ENCODE measurements at regions not wholly inside any gene's neighbourhood (a gene's known extent, or its start where the extent isn't known, plus 50 kb on each side); places are given as distances from the start of the nearest gene placed in this dataset.

GRCh38 chr7:52779004-52779403, 256.4 kb upstream of the POM121L12 start:
- H3K4me3 ChIP-seq (ENCODE audit: low read depth, low read length), result no peak overlapping the region
- DNase-seq, result no peak
- in situ Hi-C loops (cut with HindIII; ENCODE audit: low pct_ligation_motif_present, low sequenced_read_pairs), result no loop called here
- TF ChIP-seq, protein P1, sequence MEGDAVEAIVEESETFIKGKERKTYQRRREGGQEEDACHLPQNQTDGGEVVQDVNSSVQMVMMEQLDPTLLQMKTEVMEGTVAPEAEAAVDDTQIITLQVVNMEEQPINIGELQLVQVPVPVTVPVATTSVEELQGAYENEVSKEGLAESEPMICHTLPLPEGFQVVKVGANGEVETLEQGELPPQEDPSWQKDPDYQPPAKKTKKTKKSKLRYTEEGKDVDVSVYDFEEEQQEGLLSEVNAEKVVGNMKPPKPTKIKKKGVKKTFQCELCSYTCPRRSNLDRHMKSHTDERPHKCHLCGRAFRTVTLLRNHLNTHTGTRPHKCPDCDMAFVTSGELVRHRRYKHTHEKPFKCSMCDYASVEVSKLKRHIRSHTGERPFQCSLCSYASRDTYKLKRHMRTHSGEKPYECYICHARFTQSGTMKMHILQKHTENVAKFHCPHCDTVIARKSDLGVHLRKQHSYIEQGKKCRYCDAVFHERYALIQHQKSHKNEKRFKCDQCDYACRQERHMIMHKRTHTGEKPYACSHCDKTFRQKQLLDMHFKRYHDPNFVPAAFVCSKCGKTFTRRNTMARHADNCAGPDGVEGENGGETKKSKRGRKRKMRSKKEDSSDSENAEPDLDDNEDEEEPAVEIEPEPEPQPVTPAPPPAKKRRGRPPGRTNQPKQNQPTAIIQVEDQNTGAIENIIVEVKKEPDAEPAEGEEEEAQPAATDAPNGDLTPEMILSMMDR (IDR thresholded peaks at IDR 0.05; ENCODE audit: low read depth, low read length, missing control alignments), result no peak
- H3K27me3 ChIP-seq (replicated peaks), result no peaks in the 10 kb centered on the region
- no peak overlapping the region for H3K27ac ChIP-seq
- H3K36me3 ChIP-seq (replicated peaks), result no peaks in the 10 kb centered on the region

- Histone ChIP-seq H3K27me3 (replicated peaks) (no peaks in the 10 kb centered on the region), H3K36me3 (replicated peaks) (no peaks in the 10 kb centered on the region), H3K27ac (no peak overlapping the region), H3K4me3 (ENCODE audit: low read depth, low read length) (no peak overlapping the region)
- in situ Hi-C loops (cut with HindIII; ENCODE audit: low pct_ligation_motif_present, low sequenced_read_pairs), result no loop called here
- DNase-seq, result no peak
- TF ChIP-seq, protein P1 (IDR thresholded peaks at IDR 0.05; ENCODE audit: low read depth, low read length, missing control alignments), result no peak
Observed at GRCh38 chr7:52777051-52777822, 258.2 kb upstream of the POM121L12 start.

DNA sequence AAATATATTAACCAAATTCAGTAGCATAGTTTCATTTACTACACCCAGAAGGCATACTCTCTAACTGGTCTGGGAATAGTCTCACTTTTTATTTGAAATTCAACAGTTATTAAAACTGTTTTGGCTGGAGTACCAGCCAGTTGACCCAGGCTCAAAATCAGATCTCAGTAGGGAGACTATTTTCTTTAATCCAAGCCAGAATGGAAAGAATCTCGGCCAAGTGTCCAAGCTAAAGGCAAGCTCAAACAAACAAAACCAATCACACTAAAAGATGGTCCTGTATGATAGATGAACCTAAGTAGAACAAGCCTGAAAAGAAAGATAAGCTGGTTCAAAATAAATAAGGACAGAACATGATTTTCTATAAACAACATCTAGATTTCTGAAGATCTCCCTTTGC, 259.6 kb upstream of the POM121L12 start:
- DNase-seq, result no peak
- Histone ChIP-seq H3K36me3 (replicated peaks) (no peaks in the 10 kb centered on the region), H3K4me3 (ENCODE audit: low read depth, low read length) (no peak overlapping the region), H3K27me3 (replicated peaks) (no peaks in the 10 kb centered on the region), H3K27ac (no peak overlapping the region)
- in situ Hi-C loops (cut with HindIII; ENCODE audit: low pct_ligation_motif_present, low sequenced_read_pairs), result no loop called here
- TF ChIP-seq, protein P1 (IDR thresholded peaks at IDR 0.05; ENCODE audit: low read depth, low read length, missing control alignments), result no peak

- Histone ChIP-seq H3K36me3 (replicated peaks) (no peaks in the 10 kb centered on the region), H3K27me3 (replicated peaks) (no peaks in the 10 kb centered on the region), H3K27ac (no peak overlapping the region), H3K4me3 (ENCODE audit: low read depth, low read length) (no peak overlapping the region)
- DNase-seq, result no peak
- in situ Hi-C loops (cut with HindIII; ENCODE audit: low pct_ligation_motif_present, low sequenced_read_pairs), result no loop called here
- TF ChIP-seq, protein P1 (IDR thresholded peaks at IDR 0.05; ENCODE audit: low read depth, low read length, missing control alignments), result no peak
Observed at GRCh38 chr7:52771177-52771576, 264.3 kb upstream of the POM121L12 start.

- TF ChIP-seq, protein P1 (IDR thresholded peaks at IDR 0.05; ENCODE audit: low read depth, low read length, missing control alignments), result no peak
- H3K36me3 ChIP-seq (replicated peaks), result no peaks in the 10 kb centered on the region
- in situ Hi-C loops (cut with HindIII; ENCODE audit: low pct_ligation_motif_present, low sequenced_read_pairs), result no loop called here
- H3K4me3 ChIP-seq (ENCODE audit: low read depth, low read length), result no peak overlapping the region
- H3K27ac ChIP-seq, result no peak overlapping the region
- DNase-seq, result no peak
- H3K27me3 ChIP-seq (replicated peaks), result no peaks in the 10 kb centered on the region
Observed at GRCh38 chr7:52764492-52765169, 270.8 kb upstream of the POM121L12 start.

All from brain microvascular endothelial cell (primary cell).